ENCODE measurements at regions not wholly inside any gene's neighbourhood (a gene's known extent, or its start where the extent isn't known, plus 50 kb on each side); places are given as distances from the start of the nearest gene placed in this dataset.
A peak's percentile ranks its signal among the peaks of the same experiment; 100 is the strongest.

- no peak for DNase-seq (ENCODE audit: low read depth in 2 of 2)
These were observed 137.4 kb upstream of the RBMS1 start for GRCh38 chr2:160630801-160631590.

DNA sequence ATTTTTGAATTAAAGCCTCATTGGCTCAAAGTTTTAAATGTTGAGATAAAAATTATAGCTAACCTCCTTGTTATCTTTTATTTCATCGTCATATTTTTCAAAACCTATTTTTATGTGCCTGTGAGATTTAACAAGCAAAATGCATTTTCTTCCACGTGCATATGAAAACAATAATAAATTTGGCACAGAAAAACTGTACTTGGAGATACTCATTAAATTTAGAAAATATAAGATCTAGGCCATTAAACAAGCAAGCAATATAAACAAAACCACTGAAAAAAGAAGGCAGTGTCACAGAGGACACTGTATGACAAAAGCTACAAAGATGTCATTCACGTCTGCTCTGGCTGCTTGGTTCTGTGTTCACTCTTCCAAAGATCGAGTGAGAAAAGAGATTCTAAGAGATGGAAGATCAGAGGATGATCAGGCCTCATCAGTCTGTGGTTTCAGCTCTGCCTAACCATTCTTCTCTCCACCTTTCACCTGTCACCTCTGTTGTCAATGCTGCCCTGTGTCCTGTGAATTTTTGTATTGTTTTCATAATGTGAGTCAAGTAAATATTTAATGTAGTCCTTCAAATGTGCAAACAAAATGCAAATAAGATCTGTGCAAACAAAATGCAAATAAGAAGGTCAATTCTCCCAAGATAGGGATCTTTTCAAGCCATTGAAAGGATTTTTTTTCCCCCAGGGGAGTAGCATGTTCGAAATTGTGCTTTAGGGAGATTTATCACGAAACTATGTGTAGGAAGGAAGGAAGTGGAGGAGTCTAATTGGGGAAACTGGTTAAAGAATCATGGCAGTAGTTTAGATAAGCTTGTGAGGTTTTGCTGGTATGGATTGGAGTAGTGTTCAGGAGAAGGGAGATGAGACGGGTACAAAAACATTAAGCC is 138.7 kb upstream of the RBMS1 start:
- DNase-seq (ENCODE audit: low read depth in 2 of 2) = no peak

GRCh38 chr2:160634436-160634835 is 140.8 kb upstream of the RBMS1 start:
- DNase-seq (ENCODE audit: low read depth in 2 of 2) = no peak

DNA sequence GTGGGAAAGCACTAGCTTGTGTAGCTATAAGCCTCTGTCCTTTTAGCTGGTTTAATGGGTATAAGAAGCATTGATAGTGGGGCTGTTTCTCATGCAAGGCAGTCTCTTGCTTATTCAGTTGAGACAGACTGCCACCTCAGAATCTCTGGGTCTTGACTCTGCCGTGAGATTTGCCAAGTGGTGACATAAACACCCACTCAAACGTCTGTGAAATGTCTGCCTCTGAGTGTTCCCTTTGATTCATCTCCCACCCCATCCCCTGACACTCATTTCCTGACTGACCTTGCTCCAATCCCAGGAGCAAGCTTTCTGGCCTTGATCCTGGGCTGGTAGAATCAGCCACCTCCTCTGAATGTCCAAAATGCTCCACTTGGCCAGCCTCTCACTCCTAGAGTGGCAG is 141.9 kb upstream of the RBMS1 start:
- no peak for DNase-seq (ENCODE audit: low read depth in 2 of 2)

DNA sequence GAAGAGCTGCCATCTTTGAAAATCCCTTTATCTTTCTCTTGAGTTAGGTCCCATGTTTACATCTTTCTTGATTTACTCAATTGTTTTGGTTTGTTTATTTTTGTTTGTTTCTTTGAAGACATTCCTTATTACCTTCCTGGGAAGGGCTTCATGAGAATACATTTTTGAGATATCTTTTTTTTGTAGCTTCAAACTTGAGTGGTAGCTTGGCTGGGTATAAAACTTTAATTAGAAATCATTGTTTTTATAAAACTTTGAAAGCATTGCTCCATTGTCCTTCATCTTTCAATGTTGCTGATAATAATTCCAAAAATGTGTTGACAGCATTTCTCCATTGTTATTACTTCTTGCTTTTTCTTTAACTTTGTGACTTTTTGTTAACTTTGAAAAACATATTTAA is 145.9 kb upstream of the RBMS1 start:
- DNase-seq (ENCODE audit: low read depth in 2 of 2) = no peak

- DNase-seq (ENCODE audit: low read depth in 2 of 2) = no peak
These were observed 153.3 kb upstream of the RBMS1 start for GRCh38 chr2:160646684-160647444.

DNA sequence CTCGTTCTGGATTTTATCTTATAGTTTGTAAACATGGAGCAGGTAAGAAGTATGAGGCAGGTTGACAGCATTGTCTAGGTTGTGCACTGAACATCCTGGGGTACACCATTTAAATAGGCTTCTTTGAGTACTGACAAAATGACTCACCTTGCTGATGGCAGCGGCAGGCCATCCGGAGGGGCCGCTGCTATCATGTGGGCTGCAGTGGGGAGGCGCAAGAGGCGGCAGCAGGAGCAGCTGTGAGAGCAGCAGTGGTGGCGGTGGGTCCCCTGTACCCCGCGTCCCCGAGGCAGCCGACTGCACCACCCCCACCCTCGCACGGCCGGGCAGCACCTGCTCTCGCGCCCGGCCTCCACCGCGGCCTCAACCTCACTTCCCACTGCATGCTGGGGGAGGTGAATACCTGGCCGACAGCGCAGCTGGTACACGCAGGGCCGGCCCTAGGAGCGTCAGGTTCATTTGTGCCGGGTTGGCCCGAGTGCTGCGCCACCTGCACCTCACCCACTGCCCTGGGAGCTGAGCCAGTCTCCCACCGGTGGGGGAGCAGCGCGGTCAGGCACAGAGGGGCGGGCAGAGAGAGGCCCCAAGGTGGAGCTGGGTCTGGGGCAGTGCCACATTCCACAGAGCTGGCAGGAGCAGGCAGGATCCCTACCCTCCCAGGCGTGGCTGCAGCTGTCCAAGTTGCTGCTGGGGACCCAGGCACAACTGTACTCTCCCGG is 154.5 kb upstream of the RBMS1 start:
- DNase-seq (ENCODE audit: low read depth in 2 of 2) = no peak

DNA sequence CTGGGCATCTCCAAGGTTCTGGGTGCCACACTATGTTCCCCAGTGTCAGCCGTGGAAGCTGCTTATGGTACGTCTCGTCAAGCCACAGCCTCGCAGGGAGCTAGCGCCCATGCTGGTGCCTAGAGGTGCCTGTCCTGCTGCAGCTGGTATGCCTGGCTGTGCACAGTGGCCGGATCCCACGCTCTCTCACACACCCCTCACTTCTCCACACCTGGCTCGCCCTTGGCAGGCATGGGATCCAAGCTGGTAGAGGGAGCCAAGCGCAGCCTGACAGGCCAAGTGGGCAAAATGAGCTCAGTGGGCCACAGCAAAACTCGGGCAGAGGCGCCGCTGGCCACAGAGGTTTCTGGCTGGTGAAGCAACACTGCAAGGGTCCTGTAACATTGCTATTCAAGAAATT is 156.1 kb upstream of the RBMS1 start:
- no peak for DNase-seq (ENCODE audit: low read depth in 2 of 2)

DNA sequence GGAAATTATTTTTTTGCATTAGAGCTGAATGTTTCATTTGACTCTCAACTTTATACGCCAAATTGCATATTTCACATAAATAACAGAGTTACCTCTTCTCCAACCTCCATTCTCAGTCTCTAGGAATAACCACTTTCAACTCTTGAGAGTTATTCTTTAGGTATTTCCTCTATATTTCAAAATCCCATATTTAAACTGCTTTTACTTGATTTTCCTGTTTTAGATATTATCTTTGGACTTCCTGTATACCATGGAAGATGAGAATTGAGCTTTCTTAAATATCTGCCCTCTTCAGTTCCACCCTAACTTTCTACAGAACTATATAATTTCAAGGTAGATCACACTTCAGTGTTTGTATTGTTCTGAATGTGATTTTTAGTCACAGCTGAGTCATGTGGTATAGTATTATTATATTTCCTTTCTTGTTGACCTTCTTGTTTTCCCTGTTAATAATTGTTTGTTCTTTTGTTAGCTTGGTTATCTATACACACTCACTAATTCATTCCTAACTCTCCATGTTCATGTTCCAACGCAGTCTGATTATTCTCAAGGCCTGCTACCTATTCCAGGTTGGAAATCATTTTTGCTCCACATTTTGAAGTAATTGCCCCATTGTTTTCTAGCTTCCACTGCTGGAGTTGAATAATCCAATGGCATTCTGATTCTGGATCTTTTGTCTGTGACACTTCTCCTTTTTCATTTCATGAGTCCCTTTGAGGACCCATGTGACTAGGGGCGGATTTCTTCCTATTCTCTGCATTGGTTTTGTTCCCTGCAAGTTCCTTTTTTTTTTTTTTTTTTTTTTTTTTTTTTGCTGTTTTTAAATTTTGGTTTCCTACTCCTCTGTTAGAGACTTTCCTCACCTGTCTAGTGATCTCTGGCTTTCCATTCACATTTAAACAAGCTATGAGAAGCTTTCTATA is 156.8 kb upstream of the RBMS1 start:
- no peak for DNase-seq (ENCODE audit: low read depth in 2 of 2)

- no peak for DNase-seq (ENCODE audit: low read depth in 2 of 2)
These were observed 158.0 kb upstream of the RBMS1 start for GRCh38 chr2:160651416-160652200.

GRCh38 chr2:160652236-160652635 is 158.6 kb upstream of the RBMS1 start:
- DNase-seq (ENCODE audit: low read depth in 2 of 2) = peak; percentile 32 to 49

DNA sequence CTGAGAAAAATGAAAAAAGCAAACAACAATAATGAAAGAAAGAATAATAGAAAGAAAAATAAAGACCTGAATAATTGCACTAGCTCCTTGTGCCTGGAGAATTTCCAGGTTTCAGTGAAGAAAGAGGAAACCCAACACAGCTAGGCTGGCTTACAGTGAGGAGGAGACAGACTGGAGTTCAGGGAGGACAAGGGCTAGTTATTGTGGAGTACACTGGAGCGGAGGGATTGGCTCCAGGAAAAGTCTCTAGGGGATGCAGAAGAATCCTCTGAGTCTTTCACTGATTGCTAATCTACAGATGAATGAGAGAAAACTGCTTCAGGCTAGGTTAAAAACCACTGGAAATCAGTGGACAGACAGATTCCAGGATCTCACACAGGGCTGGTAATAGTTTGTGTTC is 163.6 kb upstream of the RBMS1 start:
- DNase-seq (ENCODE audit: low read depth in 2 of 2) = no peak

- DNase-seq (ENCODE audit: low read depth in 2 of 2) = no peak
These were observed 165.2 kb upstream of the RBMS1 start for GRCh38 chr2:160658851-160659250.

GRCh38 chr2:160660741-160661140 is 167.1 kb upstream of the RBMS1 start:
- DNase-seq (ENCODE audit: low read depth in 2 of 2) = no peak

GRCh38 chr2:160664603-160665140 is 171.1 kb upstream of the RBMS1 start:
- DNase-seq (ENCODE audit: low read depth in 2 of 2) = no peak

DNA sequence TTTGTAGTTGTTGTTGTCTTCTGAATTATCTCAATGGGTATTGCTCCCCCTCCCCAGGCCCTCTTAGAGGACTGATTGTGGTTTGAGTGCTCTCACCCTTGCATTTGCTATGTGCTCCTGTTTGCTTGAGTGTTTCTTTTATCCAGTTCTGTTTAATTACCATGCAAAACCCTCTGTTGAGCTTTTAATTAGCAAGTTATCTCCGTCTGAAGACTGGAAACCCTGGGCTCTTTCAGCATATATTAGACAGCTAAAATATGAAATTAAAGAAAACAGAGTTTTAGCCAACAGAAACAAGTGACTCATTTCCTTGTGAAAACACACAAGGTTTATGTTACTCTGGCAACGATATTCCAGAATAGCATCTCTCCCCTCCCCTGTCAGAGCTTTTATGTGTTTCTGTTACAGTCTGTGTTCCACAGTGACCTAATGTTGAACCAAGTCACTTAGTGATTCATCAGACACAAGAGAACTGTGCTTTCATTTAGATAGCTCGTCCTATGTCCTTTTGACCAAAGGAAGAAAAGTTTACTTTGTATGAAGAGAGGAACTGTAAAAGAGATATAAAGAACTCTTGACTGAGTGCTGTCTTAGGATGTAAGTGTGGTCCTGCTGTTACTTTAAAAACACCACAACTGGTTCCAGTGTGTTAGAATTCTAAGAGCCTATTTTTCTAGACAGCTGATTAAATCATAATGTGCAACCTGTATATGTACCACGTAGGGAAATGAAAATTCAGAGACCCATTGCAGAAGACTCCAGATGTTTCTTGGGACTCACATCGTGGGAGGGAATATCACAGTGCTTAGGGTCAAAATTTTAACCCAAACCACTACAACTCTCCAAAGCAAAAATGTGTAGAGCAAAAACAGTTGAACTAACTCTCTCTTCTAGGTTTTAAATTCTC is 172.8 kb upstream of the RBMS1 start:
- DNase-seq (ENCODE audit: low read depth in 2 of 2) = no peak

DNA sequence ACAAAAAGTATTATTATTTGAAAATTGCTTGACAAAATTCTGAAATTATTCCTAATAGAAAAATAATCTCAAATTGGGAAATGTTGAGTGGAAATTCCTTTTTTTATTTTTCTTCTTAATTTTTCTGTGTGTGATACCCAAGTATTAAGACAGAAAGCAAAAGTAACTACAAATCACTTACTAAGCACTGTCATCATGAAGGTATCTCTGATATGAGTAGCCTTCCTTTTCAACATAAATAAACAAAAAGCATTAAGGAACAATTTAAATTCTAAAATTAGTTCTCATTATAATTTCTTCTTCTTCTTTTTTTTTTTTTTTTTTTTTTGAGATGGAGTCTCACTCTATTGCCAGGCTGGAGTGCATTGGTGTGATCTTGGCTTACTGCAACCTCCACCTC is 174.2 kb upstream of the RBMS1 start:
- no peak for DNase-seq (ENCODE audit: low read depth in 2 of 2)

- DNase-seq (ENCODE audit: low read depth in 2 of 2) = no peak
These were observed 177.0 kb upstream of the RBMS1 start for GRCh38 chr2:160670618-160671017.

Data from stimulated activated CD8-positive, alpha-beta memory T cell treated with anti-CD3 and anti-CD28 coated beads, Interleukin-2, amount 100 ng/mL, for 48 hours (primary cell).